ENCODE measurements at regions not wholly inside any gene's neighbourhood (a gene's known extent, or its start where the extent isn't known, plus 50 kb on each side); places are given as distances from the start of the nearest gene placed in this dataset.

- peaks cover 2% of the 10 kb centered on the region for H3K27me3 Mint-ChIP-seq (ENCODE audit: insufficient read depth, low read depth, poor library complexity)
- Histone ChIP-seq H3F3A (replicated peaks; ENCODE audit: low read depth) (no peaks in the 10 kb centered on the region), H3K27me3 (ENCODE audit: insufficient read depth) (no peaks in the 10 kb centered on the region), H3K4me1 (ENCODE audit: insufficient read depth) (peaks cover 15% of the 10 kb centered on the region; the same call in 1 of the 2 replicates), H2AFZ (no peak overlapping the region), H3K27ac (ENCODE audit: low read depth) (no peak overlapping the region), H3K4me3 (no peak overlapping the region), H3K4me2 (no peak overlapping the region), H3K36me3 (ENCODE audit: insufficient read depth) (no peaks in the 10 kb centered on the region), H3K9me2 (ENCODE audit: insufficient read depth) (no peaks in the 10 kb centered on the region), H4K20me1 (replicated peaks; ENCODE audit: insufficient read depth) (no peaks in the 10 kb centered on the region), H3K79me2 (replicated peaks; ENCODE audit: insufficient read depth) (no peaks in the 10 kb centered on the region)
- H3K9me3 Mint-ChIP-seq, result no peaks in the 10 kb centered on the region; the same call in 2 of the 3 replicates
- ATAC-seq (no peak), DNase-seq (ENCODE audit: low spot score) (no peak)
- no peak overlapping the region for H3K4me3 Mint-ChIP-seq
- no peaks in the 10 kb centered on the region for H3K36me3 Mint-ChIP-seq (ENCODE audit: low read depth)
- TF ChIP-seq, protein P1, sequence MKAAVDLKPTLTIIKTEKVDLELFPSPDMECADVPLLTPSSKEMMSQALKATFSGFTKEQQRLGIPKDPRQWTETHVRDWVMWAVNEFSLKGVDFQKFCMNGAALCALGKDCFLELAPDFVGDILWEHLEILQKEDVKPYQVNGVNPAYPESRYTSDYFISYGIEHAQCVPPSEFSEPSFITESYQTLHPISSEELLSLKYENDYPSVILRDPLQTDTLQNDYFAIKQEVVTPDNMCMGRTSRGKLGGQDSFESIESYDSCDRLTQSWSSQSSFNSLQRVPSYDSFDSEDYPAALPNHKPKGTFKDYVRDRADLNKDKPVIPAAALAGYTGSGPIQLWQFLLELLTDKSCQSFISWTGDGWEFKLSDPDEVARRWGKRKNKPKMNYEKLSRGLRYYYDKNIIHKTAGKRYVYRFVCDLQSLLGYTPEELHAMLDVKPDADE (IDR thresholded peaks at IDR 0.05), result no peak
- no peak for TF ChIP-seq EZH2phosphoT487 (IDR thresholded peaks at IDR 0.05; ENCODE audit: unreplicated experiment)
- TF ChIP-seq POLR2AphosphoS5 (IDR thresholded peaks at IDR 0.05; ENCODE audit: low read depth), result no peak
- TF ChIP-seq JUNB (IDR thresholded peaks at IDR 0.05; ENCODE audit: unreplicated experiment), result no peak
- no peak for TF ChIP-seq EZH2 (IDR thresholded peaks at IDR 0.05; ENCODE audit: low read depth, unreplicated experiment)
- no peak for TF ChIP-seq REST (IDR thresholded peaks at IDR 0.05; ENCODE audit: unreplicated experiment)
- no peak for TF ChIP-seq ZNF331 (CRISPR knock-in tag; IDR thresholded peaks at IDR 0.05; ENCODE audit: low read depth)
- TF ChIP-seq NANOG (IDR thresholded peaks at IDR 0.05; ENCODE audit: borderline replicate concordance), result no peak
- TF ChIP-seq, protein P2, sequence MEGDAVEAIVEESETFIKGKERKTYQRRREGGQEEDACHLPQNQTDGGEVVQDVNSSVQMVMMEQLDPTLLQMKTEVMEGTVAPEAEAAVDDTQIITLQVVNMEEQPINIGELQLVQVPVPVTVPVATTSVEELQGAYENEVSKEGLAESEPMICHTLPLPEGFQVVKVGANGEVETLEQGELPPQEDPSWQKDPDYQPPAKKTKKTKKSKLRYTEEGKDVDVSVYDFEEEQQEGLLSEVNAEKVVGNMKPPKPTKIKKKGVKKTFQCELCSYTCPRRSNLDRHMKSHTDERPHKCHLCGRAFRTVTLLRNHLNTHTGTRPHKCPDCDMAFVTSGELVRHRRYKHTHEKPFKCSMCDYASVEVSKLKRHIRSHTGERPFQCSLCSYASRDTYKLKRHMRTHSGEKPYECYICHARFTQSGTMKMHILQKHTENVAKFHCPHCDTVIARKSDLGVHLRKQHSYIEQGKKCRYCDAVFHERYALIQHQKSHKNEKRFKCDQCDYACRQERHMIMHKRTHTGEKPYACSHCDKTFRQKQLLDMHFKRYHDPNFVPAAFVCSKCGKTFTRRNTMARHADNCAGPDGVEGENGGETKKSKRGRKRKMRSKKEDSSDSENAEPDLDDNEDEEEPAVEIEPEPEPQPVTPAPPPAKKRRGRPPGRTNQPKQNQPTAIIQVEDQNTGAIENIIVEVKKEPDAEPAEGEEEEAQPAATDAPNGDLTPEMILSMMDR (conservative IDR thresholded peaks at IDR 0.05; ENCODE audit: low read depth in 2 of 2), result no peak
- no peak for TF ChIP-seq CREB1 (CRISPR knock-in tag; IDR thresholded peaks at IDR 0.05; ENCODE audit: low read depth)
- TF ChIP-seq ZNF462 (CRISPR knock-in tag; IDR thresholded peaks at IDR 0.05), result no peak
- H3K4me1 Mint-ChIP-seq, result peaks cover 22% of the 10 kb centered on the region
- no peak overlapping the region for H3K27ac Mint-ChIP-seq
Measured at GRCh38 chr3:148332509-148332908, 365.2 kb upstream of the AGTR1 start.

Measured in GM23338 (cell line).